H1 (cell line): ENCODE measurements at regions not wholly inside any gene's neighbourhood (a gene's known extent, or its start where the extent isn't known, plus 50 kb on each side); places are given as distances from the start of the nearest gene placed in this dataset.

Source experiments
- CTCF ChIA-PET: fragments of 300-600 bp; sonication (Branson Sonifier 250); formaldehyde crosslinking; loops from one replicate; lab custom pipeline; 2021; ENCODE audit not compliant: partially characterized antibody; lab: Charles Lee
- POLR2A ChIA-PET: fragments of 300-600 bp; sonication (Branson Sonifier 250); formaldehyde crosslinking; loops from one replicate; lab custom pipeline; 2021; ENCODE audit warnings: inconsistent platforms; ENCODE audit not compliant: partially characterized antibody; lab: Charles Lee
- DNase-seq, 2 experiments: peaks; one replicate each; pipeline versions ENCODE4 v3.0.0 to v3.0.0-alpha.2; 2010 to 2022; ENCODE audit warnings: low spot score in 2 of 2, low read depth in 1 of 2, mixed read lengths in 1 of 2
- FAIRE-seq: peaks from 2 replicates; lab custom pipeline; 2011; peaks lifted over from hg19 to GRCh38; lab: Jason Lieb, UNC
- H2AFZ ChIP-seq: 2 replicates; pipeline ENCODE4 v1.8.1; 2012; ENCODE audit warnings: low read length, inconsistent platforms
- H2AK5ac ChIP-seq: 2 replicates; pipeline ENCODE4 v1.6.1; 2013; ENCODE audit warnings: low read depth, low read length
- H2BK120ac ChIP-seq: replicated peaks from 2 replicates; pipeline ENCODE3; 2013; ENCODE audit warnings: low read depth, low read length, inconsistent platforms
- H2BK12ac ChIP-seq: 2 replicates; pipeline ENCODE4 v1.6.1; 2013; ENCODE audit warnings: low read depth, low read length
- H2BK15ac ChIP-seq: 2 replicates; pipeline ENCODE4 v1.6.1; 2013; ENCODE audit warnings: low read length
- H2BK20ac ChIP-seq: 2 replicates; pipeline ENCODE4 v1.6.1; 2013; ENCODE audit warnings: low read length
- H2BK5ac ChIP-seq: 2 replicates; pipeline ENCODE4 v1.6.1; 2013; ENCODE audit warnings: low read depth, low read length
- H3K14ac ChIP-seq: 2 replicates; pipeline ENCODE4 v1.6.1; 2013; ENCODE audit warnings: inconsistent platforms; ENCODE audit not compliant: insufficient read length
- H3K18ac ChIP-seq: 2 replicates; pipeline ENCODE4 v1.6.1; 2013; ENCODE audit warnings: low read length; ENCODE audit errors: extremely low read depth
- H3K23ac ChIP-seq: 2 replicates; pipeline ENCODE4 v1.6.1; 2013; ENCODE audit warnings: inconsistent platforms; ENCODE audit not compliant: insufficient read length
- H3K23me2 ChIP-seq: 2 replicates; pipeline ENCODE4 v1.6.1; 2013; ENCODE audit warnings: low read depth, low read length
- H3K27ac ChIP-seq: 2 replicates; pipeline ENCODE4 v1.6.1; 2011; ENCODE audit warnings: low read depth, low read length, inconsistent platforms
- H3K27me3 ChIP-seq, 4 experiments: replicated peaks in 1 of 4; 1 replicate in 1 of 4; 2 replicates in 3 of 4; pipeline versions ENCODE4 v1.6.1 to v1.8.1; 2011 to 2013; ENCODE audit warnings: low read length in 3 of 4, mild to moderate bottlenecking in 3 of 4, inconsistent platforms in 2 of 4, mixed read lengths in 2 of 4, moderate library complexity in 1 of 4; ENCODE audit not compliant: control insufficient read depth in 3 of 4, insufficient read depth in 3 of 4; ENCODE audit errors: extremely low read depth in 1 of 4
- H3K36me3 ChIP-seq, 4 experiments: 2 replicates each; pipeline versions ENCODE4 v1.6.1 to v1.8.1; 2011 to 2013; ENCODE audit warnings: mild to moderate bottlenecking in 4 of 4, low read length in 3 of 4, moderate library complexity in 2 of 4, control low read depth in 1 of 4, inconsistent platforms in 1 of 4; ENCODE audit not compliant: insufficient read depth in 4 of 4, control insufficient read depth in 2 of 4
- H3K4ac ChIP-seq: replicated peaks from 2 replicates; pipeline ENCODE3; 2013; ENCODE audit warnings: low read length, low read depth, mixed read lengths, inconsistent platforms; ENCODE audit not compliant: insufficient read length
- H3K4me1 ChIP-seq, 4 experiments: replicated peaks in 1 of 4; 1 replicate in 1 of 4; 2 replicates in 3 of 4; pipeline versions ENCODE4 v1.6.1 to v1.8.1; 2011 to 2013; ENCODE audit warnings: low read length in 3 of 4, inconsistent platforms in 2 of 4, mixed read lengths in 1 of 4; ENCODE audit not compliant: insufficient read depth in 4 of 4, control insufficient read depth in 3 of 4
- H3K4me2 ChIP-seq, 2 experiments: 2 replicates each; pipeline versions ENCODE4 v1.6.1 to v1.8.1; 2011 to 2013; ENCODE audit warnings: low read depth in 2 of 2, low read length in 2 of 2, control low read depth in 1 of 2, inconsistent platforms in 1 of 2, mild to moderate bottlenecking in 1 of 2; ENCODE audit not compliant: insufficient read depth in 1 of 2
- H3K4me3 ChIP-seq, 4 experiments: fragments of 200-600, 300-600 bp in 1 of 4; sonication (generic), shearing (Covaris generic), sonication (Bioruptor Twin) in 1 of 4; 2 replicates each; pipeline versions ENCODE4 v1.5.1 to v1.8.1; 2011 to 2016; ENCODE audit warnings: low read length in 4 of 4, low read depth in 3 of 4, control low read depth in 2 of 4, inconsistent platforms in 2 of 4, mild to moderate bottlenecking in 2 of 4, mixed read lengths in 1 of 4, moderate library complexity in 1 of 4; ENCODE audit not compliant: insufficient read depth in 2 of 4; ENCODE audit errors: extremely low read depth in 1 of 4
- H3K56ac ChIP-seq: replicated peaks from 2 replicates; pipeline ENCODE3; 2013; ENCODE audit warnings: low read depth, mild to moderate bottlenecking, mixed read lengths, low read length, inconsistent platforms; ENCODE audit not compliant: insufficient read length
- H3K79me1 ChIP-seq: 2 replicates; pipeline ENCODE4 v1.6.1; 2013; ENCODE audit warnings: low read depth, low read length, control low read depth
- H3K79me2 ChIP-seq, 2 experiments: 2 replicates each; pipeline versions ENCODE4 v1.6.1 to v1.8.1; 2012 to 2013; ENCODE audit warnings: low read length in 2 of 2, mild to moderate bottlenecking in 2 of 2, inconsistent platforms in 1 of 2; ENCODE audit not compliant: insufficient read depth in 2 of 2, control insufficient read depth in 1 of 2
- H3K9ac ChIP-seq, 4 experiments: replicated peaks in 1 of 4; 1 replicate in 1 of 4; 2 replicates in 3 of 4; pipeline versions ENCODE4 v1.6.1 to v1.8.1; 2011 to 2013; ENCODE audit warnings: low read depth in 3 of 4, low read length in 3 of 4, control low read depth in 2 of 4, mild to moderate bottlenecking in 2 of 4, moderate library complexity in 2 of 4, inconsistent platforms in 1 of 4; ENCODE audit errors: extremely low read depth in 1 of 4
- H3K9me3 ChIP-seq, 2 experiments: 2 replicates each; pipeline versions ENCODE4 v1.6.1 to v1.8.1; 2012 to 2013; ENCODE audit warnings: mild to moderate bottlenecking in 2 of 2, moderate library complexity in 2 of 2, control low read depth in 1 of 2, inconsistent platforms in 1 of 2, low read depth in 1 of 2, low read length in 1 of 2, mixed read lengths in 1 of 2; ENCODE audit not compliant: insufficient read depth in 2 of 2
- H4K20me1 ChIP-seq, 2 experiments: replicated peaks in 1 of 2; 2 replicates each; pipeline versions ENCODE3 to v1.8.1; 2011 to 2013; ENCODE audit warnings: inconsistent platforms in 2 of 2, low read length in 2 of 2, mild to moderate bottlenecking in 1 of 2; ENCODE audit not compliant: insufficient read depth in 2 of 2, control insufficient read depth in 1 of 2
- H4K5ac ChIP-seq: 2 replicates; pipeline ENCODE4 v1.6.1; 2013; ENCODE audit warnings: low read length, low read depth, mixed read lengths, inconsistent platforms; ENCODE audit not compliant: insufficient read length
- H4K8ac ChIP-seq: 2 replicates; pipeline ENCODE4 v1.8.0; 2013; ENCODE audit warnings: mild to moderate bottlenecking, moderate library complexity, low read length, inconsistent platforms; ENCODE audit not compliant: insufficient read depth; ENCODE audit errors: extremely low read depth
- H4K91ac ChIP-seq: replicated peaks from 2 replicates; pipeline ENCODE3; 2013; ENCODE audit warnings: low read length, mixed read lengths, inconsistent platforms; ENCODE audit not compliant: insufficient read length
- BACH1 ChIP-seq: IDR thresholded peaks from 2 replicates; pipeline ENCODE4 v1.6.1; 2012; ENCODE audit warnings: low read length, improper control_type of control experiment
- TBP ChIP-seq: IDR thresholded peaks from 2 replicates; pipeline ENCODE4 v1.6.1; 2011; ENCODE audit warnings: low read depth, low read length, improper control_type of control experiment

DNA sequence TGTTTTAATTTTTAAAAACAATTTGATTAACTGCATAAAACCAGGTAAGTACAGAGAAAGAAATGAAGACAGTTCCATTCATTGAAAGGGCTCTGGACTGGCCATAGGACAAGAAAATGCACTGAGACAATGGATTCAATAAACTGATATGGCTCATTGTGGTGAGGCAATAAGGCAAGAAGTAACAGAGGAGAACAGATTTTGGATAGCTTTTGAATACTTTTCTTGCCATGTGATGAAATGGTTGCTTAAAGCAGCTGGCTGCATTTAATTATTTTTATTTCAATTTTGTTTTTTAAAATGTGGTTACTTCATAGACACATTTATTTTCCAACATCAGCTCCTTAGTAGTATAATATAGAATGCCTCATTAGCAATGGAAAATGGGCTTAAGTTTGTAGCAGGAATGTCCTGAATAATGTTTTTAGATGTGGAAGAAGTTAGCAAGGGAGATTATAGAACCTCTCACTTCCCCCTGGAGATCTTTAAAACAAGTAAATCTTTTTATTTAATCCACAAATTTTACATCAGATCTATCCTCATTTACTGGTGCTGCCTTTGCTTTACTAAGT is 646.9 kb upstream of the ZEB2 start:
- DNase-seq (no peak), FAIRE-seq (no peak)
- Histone ChIP-seq H3K9ac (no peak overlapping the region), H3K23ac (no peak overlapping the region), H3K14ac (no peak overlapping the region), H3K4ac (no peak overlapping the region), H3K4me1 (no peaks in the 10 kb centered on the region), H3K27ac (no peak overlapping the region), H2AK5ac (no peak overlapping the region), H3K56ac (no peak overlapping the region), H4K5ac (no peak overlapping the region), H3K4me3 (no peak overlapping the region), H2BK120ac (no peak overlapping the region), H3K27me3 (no peaks in the 10 kb centered on the region), H2AFZ (no peak overlapping the region), H3K36me3 (no peaks in the 10 kb centered on the region), H4K8ac (no peak overlapping the region), H4K20me1 (no peaks in the 10 kb centered on the region), H3K9me3 (no peaks in the 10 kb centered on the region), H2BK15ac (no peak overlapping the region), H3K79me1 (no peaks in the 10 kb centered on the region), H2BK12ac (no peak overlapping the region), H2BK5ac (no peak overlapping the region), H4K91ac (no peak overlapping the region), H3K18ac (no peak overlapping the region), H2BK20ac (no peak overlapping the region), H3K4me2 (no peak overlapping the region), H3K23me2 (no peaks in the 10 kb centered on the region), H3K79me2 (no peaks in the 10 kb centered on the region)
- TF ChIP-seq TBP (no peak), BACH1 (no peak)
- POLR2A ChIA-PET = no interaction called here
- CTCF ChIA-PET = interaction anchor here (0.6 kb wide), 1 partner anchor 586 kb away, joined by 3 read pairs; no protein-coding TSS in a partner anchor
